ENCODE measurements at regions not wholly inside any gene's neighbourhood (a gene's known extent, or its start where the extent isn't known, plus 50 kb on each side); places are given as distances from the start of the nearest gene placed in this dataset.

- TF ChIP-seq CTCF (IDR thresholded peaks at IDR 0.05 in 8 of 11, conservative IDR thresholded peaks at IDR 0.05 in 3 of 11) = no peak
- no peak for TF ChIP-seq POLR2A (IDR thresholded peaks at IDR 0.05)
Observed at GRCh38 chrX:130556951-130557350, 155.2 kb downstream of the RBMX2 start.

Data from spleen (tissue), 7 donors.